Keratinocyte (primary cell): ENCODE measurements at regions not wholly inside any gene's neighbourhood (a gene's known extent, or its start where the extent isn't known, plus 50 kb on each side); places are given as distances from the start of the nearest gene placed in this dataset.

ENCODE experiments used
- CTCF ChIP-seq, 3 experiments: IDR thresholded peaks in 1 of 3; conservative IDR thresholded peaks in 1 of 3; optimal IDR thresholded peaks in 1 of 3; 2 replicates in 2 of 3; 3 replicates in 1 of 3; pipeline versions ENCODE3 to v1.5.1; 2011; ENCODE audit warnings: low read length in 3 of 3, mild to moderate bottlenecking in 3 of 3, moderate library complexity in 2 of 3, control low read depth in 1 of 3, inconsistent platforms in 1 of 3; ENCODE audit not compliant: insufficient read depth in 2 of 3; ENCODE audit errors: extremely low read depth in 1 of 3
- EZH2 ChIP-seq: IDR thresholded peaks from one replicate; pipeline ENCODE4 v1.6.1; 2012; ENCODE audit warnings: inconsistent platforms, mild to moderate bottlenecking, low read length, moderate library complexity

- no peak for TF ChIP-seq CTCF (optimal IDR thresholded peaks at IDR 0.05 in 1 of 3, IDR thresholded peaks at IDR 0.05 in 1 of 3, conservative IDR thresholded peaks at IDR 0.05 in 1 of 3; ENCODE audit: extremely low read depth in 1 of 3, insufficient read depth in 2 of 3, low read length in 3 of 3)
- no peak for TF ChIP-seq EZH2
Observed at GRCh38 chr5:100313657-100314056, 221.5 kb upstream of the FAM174A start.
